ENCODE measurements at regions not wholly inside any gene's neighbourhood (a gene's known extent, or its start where the extent isn't known, plus 50 kb on each side); places are given as distances from the start of the nearest gene placed in this dataset.
"Not testable (repeated sequence)": the region's sequence is repeated elsewhere in the genome, so short reads cannot be mapped to it uniquely, and the experiment has no call there.

DNA sequence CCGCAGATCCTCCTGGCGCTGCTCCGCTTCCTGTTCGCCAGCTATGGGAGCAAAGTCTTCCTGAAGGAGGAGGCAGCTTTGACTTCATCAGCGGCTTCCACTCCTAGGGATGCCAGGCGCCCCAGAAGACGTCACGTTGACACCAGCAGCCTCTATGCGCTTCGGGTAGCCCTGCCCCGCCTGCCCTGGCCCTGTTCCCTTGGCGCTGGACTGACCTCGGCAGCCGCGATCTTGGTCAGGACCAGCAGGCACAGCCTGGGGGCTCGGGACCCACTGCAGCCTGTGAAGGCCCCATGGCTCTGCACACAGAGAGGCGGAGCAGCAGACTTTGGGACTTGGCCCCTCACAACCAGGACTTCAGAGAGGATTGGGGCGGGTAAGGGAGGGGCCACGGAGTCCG is 957.8 kb downstream of the RPIA start:
- TF ChIP-seq, protein P1, sequence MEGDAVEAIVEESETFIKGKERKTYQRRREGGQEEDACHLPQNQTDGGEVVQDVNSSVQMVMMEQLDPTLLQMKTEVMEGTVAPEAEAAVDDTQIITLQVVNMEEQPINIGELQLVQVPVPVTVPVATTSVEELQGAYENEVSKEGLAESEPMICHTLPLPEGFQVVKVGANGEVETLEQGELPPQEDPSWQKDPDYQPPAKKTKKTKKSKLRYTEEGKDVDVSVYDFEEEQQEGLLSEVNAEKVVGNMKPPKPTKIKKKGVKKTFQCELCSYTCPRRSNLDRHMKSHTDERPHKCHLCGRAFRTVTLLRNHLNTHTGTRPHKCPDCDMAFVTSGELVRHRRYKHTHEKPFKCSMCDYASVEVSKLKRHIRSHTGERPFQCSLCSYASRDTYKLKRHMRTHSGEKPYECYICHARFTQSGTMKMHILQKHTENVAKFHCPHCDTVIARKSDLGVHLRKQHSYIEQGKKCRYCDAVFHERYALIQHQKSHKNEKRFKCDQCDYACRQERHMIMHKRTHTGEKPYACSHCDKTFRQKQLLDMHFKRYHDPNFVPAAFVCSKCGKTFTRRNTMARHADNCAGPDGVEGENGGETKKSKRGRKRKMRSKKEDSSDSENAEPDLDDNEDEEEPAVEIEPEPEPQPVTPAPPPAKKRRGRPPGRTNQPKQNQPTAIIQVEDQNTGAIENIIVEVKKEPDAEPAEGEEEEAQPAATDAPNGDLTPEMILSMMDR (IDR thresholded peaks at IDR 0.05 in 8 of 11, conservative IDR thresholded peaks at IDR 0.05 in 3 of 11), result not testable (repeated sequence)
- TF ChIP-seq POLR2AphosphoS5 (IDR thresholded peaks at IDR 0.05), result not testable (repeated sequence)
